DND-41 (cell line): ENCODE measurements at regions not wholly inside any gene's neighbourhood (a gene's known extent, or its start where the extent isn't known, plus 50 kb on each side); places are given as distances from the start of the nearest gene placed in this dataset.

Experiments used
- EZH2 ChIP-seq: IDR thresholded peaks from 3 replicates; pipeline ENCODE4 v1.6.1; 2012; ENCODE audit warnings: borderline replicate concordance, low read depth, mild to moderate bottlenecking, moderate library complexity, low read length, inconsistent platforms; ENCODE audit not compliant: severe bottlenecking
- TF ChIP-seq, protein P1 (sequence below): IDR thresholded peaks from 2 replicates; pipeline ENCODE4 v1.5.1; 2012; ENCODE audit warnings: borderline replicate concordance, low read length, moderate library complexity, mild to moderate bottlenecking; ENCODE audit not compliant: poor library complexity, severe bottlenecking; ENCODE audit errors: extremely low read depth

- TF ChIP-seq, protein P1, sequence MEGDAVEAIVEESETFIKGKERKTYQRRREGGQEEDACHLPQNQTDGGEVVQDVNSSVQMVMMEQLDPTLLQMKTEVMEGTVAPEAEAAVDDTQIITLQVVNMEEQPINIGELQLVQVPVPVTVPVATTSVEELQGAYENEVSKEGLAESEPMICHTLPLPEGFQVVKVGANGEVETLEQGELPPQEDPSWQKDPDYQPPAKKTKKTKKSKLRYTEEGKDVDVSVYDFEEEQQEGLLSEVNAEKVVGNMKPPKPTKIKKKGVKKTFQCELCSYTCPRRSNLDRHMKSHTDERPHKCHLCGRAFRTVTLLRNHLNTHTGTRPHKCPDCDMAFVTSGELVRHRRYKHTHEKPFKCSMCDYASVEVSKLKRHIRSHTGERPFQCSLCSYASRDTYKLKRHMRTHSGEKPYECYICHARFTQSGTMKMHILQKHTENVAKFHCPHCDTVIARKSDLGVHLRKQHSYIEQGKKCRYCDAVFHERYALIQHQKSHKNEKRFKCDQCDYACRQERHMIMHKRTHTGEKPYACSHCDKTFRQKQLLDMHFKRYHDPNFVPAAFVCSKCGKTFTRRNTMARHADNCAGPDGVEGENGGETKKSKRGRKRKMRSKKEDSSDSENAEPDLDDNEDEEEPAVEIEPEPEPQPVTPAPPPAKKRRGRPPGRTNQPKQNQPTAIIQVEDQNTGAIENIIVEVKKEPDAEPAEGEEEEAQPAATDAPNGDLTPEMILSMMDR = no peak
- no peak for TF ChIP-seq EZH2
Measured at GRCh38 chr12:30155001-30155730, 371.4 kb upstream of the TMTC1 start.
